ENCODE measurements at regions not wholly inside any gene's neighbourhood (a gene's known extent, or its start where the extent isn't known, plus 50 kb on each side); places are given as distances from the start of the nearest gene placed in this dataset.

- DNase-seq (ENCODE audit: low read depth, low spot score) (no peak), FAIRE-seq (no peak)
- H3K9me3 ChIP-seq (replicated peaks; ENCODE audit: control insufficient read depth, insufficient read depth, low read length) = no peaks in the 10 kb centered on the region
- BruUV-seq (replicated peaks) = no TSS peak
- dilution Hi-C loops (cut with MboI; ENCODE audit: extremely low pct_ligation_motif_present, low sequenced_read_pairs) (no loop called here), intact Hi-C loops (cut with micrococcal nuclease) (no loop called here)
- TF ChIP-seq CTCF (IDR thresholded peaks at IDR 0.05; ENCODE audit: extremely low read depth in 1 of 2, insufficient read depth in 1 of 2, low read depth in 1 of 2, low read length in 2 of 2) (no peak), MYC (IDR thresholded peaks at IDR 0.05; ENCODE audit: low read depth, low read length) (no peak), POLR2AphosphoS5 (IDR thresholded peaks at IDR 0.05; ENCODE audit: insufficient read depth, low read depth, low read length) (no peak), POLR2A (IDR thresholded peaks at IDR 0.05; ENCODE audit: low read depth, low read length) (no peak), MAX (IDR thresholded peaks at IDR 0.05; ENCODE audit: insufficient read depth, insufficient read length) (no peak), FOS (IDR thresholded peaks at IDR 0.05; ENCODE audit: borderline replicate concordance, insufficient read depth, low read length) (no peak), JUN (IDR thresholded peaks at IDR 0.05; ENCODE audit: borderline replicate concordance, insufficient read depth, insufficient read length, low read depth) (no peak), GATA2 (IDR thresholded peaks at IDR 0.05; ENCODE audit: insufficient read depth, insufficient read length, low read depth, low read length) (no peak)
- no peaks in the 10 kb centered on the region for H3K79me2 ChIP-seq (ENCODE audit: control insufficient read depth, insufficient read depth, low read length)
- no peak overlapping the region for H3K27ac ChIP-seq (ENCODE audit: insufficient read depth, low read depth, low read length)
- POLR2A ChIA-PET = no interaction called here
- no peaks in the 10 kb centered on the region for H3K9me1 ChIP-seq (replicated peaks; ENCODE audit: control insufficient read depth, extremely low read depth, insufficient read depth, low read length)
- no peak overlapping the region for H3K4me3 ChIP-seq (replicated peaks in 1 of 3; ENCODE audit: insufficient read depth in 1 of 3, low read depth in 1 of 3, low read length in 3 of 3)
- H3K27me3 ChIP-seq (ENCODE audit: control insufficient read depth in 2 of 2, insufficient read depth in 2 of 2, low read length in 2 of 2) = peaks cover 0 to 3% of the 10 kb centered on the region in 2 experiments
- no peak overlapping the region for H2AFZ ChIP-seq (ENCODE audit: low read depth, low read length)
- no peak overlapping the region for H3K9ac ChIP-seq (replicated peaks; ENCODE audit: extremely low read depth, insufficient read depth, low read length)
- no peaks in the 10 kb centered on the region for H4K20me1 ChIP-seq (replicated peaks; ENCODE audit: control insufficient read depth, extremely low read depth, insufficient read depth, low read length)
- no peaks in the 10 kb centered on the region for H3K36me3 ChIP-seq (ENCODE audit: control insufficient read depth in 2 of 2, extremely low read depth in 1 of 2, insufficient read depth in 2 of 2, low read length in 2 of 2)
- no peaks in the 10 kb centered on the region for H3K4me1 ChIP-seq (ENCODE audit: control insufficient read depth, extremely low read depth, insufficient read depth, low read length)
- H3K4me2 ChIP-seq (ENCODE audit: insufficient read depth, low read length) = no peak overlapping the region
- CTCF ChIA-PET = interaction anchor here (1.3 to 2.5 kb wide), 2 partner anchors 14 to 20 kb away, joined by 3 to 10 read pairs; no protein-coding TSS in a partner anchor
Observed at GRCh38 chr11:95684701-95685100, 104.9 kb downstream of the FAM76B start.

Measured in endothelial cell of umbilical vein (primary cell).